ENCODE measurements at regions not wholly inside any gene's neighbourhood (a gene's known extent, or its start where the extent isn't known, plus 50 kb on each side); places are given as distances from the start of the nearest gene placed in this dataset.

DNA sequence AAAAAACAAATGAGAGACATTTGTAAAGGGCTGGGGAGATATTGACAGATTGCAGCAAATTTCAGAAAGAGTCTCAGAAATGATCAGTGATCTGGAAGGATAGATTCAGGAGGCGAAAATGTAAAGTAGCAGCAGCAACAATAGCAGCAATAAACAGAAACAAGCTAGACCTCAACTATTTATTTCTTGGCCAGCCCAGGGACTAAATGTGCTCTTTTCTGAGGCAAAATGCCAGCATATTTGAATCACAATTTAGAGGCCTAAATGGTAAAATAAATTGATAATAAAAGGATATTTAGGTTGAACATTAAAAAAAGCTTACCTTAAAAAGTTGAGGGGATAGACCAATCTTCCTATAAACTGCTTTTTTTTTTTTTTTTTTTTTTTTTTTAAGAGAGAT lies 134.6 kb upstream of the ITGB1 start:
- no peak overlapping the region for H3K4me3 ChIP-seq
- no peaks in the 10 kb centered on the region for H4K20me1 ChIP-seq (ENCODE audit: insufficient read depth)
- DNase-seq: no peak
- TF ChIP-seq, protein P1, sequence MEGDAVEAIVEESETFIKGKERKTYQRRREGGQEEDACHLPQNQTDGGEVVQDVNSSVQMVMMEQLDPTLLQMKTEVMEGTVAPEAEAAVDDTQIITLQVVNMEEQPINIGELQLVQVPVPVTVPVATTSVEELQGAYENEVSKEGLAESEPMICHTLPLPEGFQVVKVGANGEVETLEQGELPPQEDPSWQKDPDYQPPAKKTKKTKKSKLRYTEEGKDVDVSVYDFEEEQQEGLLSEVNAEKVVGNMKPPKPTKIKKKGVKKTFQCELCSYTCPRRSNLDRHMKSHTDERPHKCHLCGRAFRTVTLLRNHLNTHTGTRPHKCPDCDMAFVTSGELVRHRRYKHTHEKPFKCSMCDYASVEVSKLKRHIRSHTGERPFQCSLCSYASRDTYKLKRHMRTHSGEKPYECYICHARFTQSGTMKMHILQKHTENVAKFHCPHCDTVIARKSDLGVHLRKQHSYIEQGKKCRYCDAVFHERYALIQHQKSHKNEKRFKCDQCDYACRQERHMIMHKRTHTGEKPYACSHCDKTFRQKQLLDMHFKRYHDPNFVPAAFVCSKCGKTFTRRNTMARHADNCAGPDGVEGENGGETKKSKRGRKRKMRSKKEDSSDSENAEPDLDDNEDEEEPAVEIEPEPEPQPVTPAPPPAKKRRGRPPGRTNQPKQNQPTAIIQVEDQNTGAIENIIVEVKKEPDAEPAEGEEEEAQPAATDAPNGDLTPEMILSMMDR (conservative IDR thresholded peaks at IDR 0.05): no peak
- TF ChIP-seq EZH2 (IDR thresholded peaks at IDR 0.05; ENCODE audit: low read depth): no peak
- no peaks in the 10 kb centered on the region for H3K9me3 ChIP-seq (ENCODE audit: insufficient read depth, low read depth)
- H3K36me3 ChIP-seq (ENCODE audit: low read depth): no peaks in the 10 kb centered on the region
- ChIA-PET CTCF (no interaction called here), POLR2A (ENCODE audit: unreplicated experiment) (no interaction called here)
- no peak overlapping the region for H2AFZ ChIP-seq
- no peak overlapping the region for H3K4me2 ChIP-seq
- no TSS peak for BruUV-seq (replicated peaks)
- H3F3A ChIP-seq (ENCODE audit: insufficient read depth, low read depth): no peaks in the 10 kb centered on the region
- H3K27ac ChIP-seq: no peak overlapping the region
- no peaks in the 10 kb centered on the region for H3K9me2 ChIP-seq (ENCODE audit: insufficient read depth)
- no peaks in the 10 kb centered on the region for H3K79me2 ChIP-seq (ENCODE audit: low read depth)
- intact Hi-C loops (cut with micrococcal nuclease; ENCODE audit: unreplicated experiment): no loop called here
- H3K4me1 ChIP-seq (replicated peaks; ENCODE audit: insufficient read depth): no peaks in the 10 kb centered on the region
- H3K27me3 ChIP-seq (ENCODE audit: insufficient read depth, low read depth): no peaks in the 10 kb centered on the region

DNA sequence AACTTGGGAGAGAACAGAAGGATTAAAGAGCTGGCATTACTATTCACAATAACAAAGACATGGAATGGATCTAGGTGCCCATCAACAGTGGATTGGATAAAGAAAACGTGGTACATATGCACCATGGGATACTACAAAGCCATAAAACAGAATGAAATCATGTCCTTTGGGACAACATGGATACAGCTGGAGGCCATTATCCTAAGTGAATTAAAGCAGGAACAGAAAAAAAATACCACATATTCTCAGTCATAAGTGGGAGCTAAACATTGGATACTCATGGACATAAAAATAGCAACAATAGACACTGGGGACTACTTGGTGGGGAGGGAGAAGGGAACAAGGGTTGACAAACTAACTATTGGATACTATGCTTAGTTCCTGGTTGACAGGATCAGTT lies 133.2 kb upstream of the ITGB1 start:
- POLR2A ChIA-PET (ENCODE audit: unreplicated experiment): interaction anchor here (0.7 kb wide), 1 partner anchor 12 kb away, joined by 4 read pairs; no protein-coding TSS in a partner anchor
- no peaks in the 10 kb centered on the region for H3K79me2 ChIP-seq (ENCODE audit: low read depth)
- TF ChIP-seq EZH2 (IDR thresholded peaks at IDR 0.05; ENCODE audit: low read depth): no peak
- TF ChIP-seq, protein P1 (conservative IDR thresholded peaks at IDR 0.05): no peak
- no peak overlapping the region for H3K4me2 ChIP-seq
- no peaks in the 10 kb centered on the region for H3K36me3 ChIP-seq (ENCODE audit: low read depth)
- H3K9me2 ChIP-seq (ENCODE audit: insufficient read depth): no peaks in the 10 kb centered on the region
- H3K4me3 ChIP-seq: no peak overlapping the region
- CTCF ChIA-PET: no interaction called here
- no peaks in the 10 kb centered on the region for H3K9me3 ChIP-seq (ENCODE audit: insufficient read depth, low read depth)
- H3K4me1 ChIP-seq (replicated peaks; ENCODE audit: insufficient read depth): no peaks in the 10 kb centered on the region
- no TSS peak for BruUV-seq (replicated peaks)
- H3K27me3 ChIP-seq (ENCODE audit: insufficient read depth, low read depth): no peaks in the 10 kb centered on the region
- intact Hi-C loops (cut with micrococcal nuclease; ENCODE audit: unreplicated experiment): no loop called here
- DNase-seq: no peak
- H4K20me1 ChIP-seq (ENCODE audit: insufficient read depth): no peaks in the 10 kb centered on the region
- no peaks in the 10 kb centered on the region for H3F3A ChIP-seq (ENCODE audit: insufficient read depth, low read depth)
- H3K27ac ChIP-seq: no peak overlapping the region
- no peak overlapping the region for H2AFZ ChIP-seq

DNA sequence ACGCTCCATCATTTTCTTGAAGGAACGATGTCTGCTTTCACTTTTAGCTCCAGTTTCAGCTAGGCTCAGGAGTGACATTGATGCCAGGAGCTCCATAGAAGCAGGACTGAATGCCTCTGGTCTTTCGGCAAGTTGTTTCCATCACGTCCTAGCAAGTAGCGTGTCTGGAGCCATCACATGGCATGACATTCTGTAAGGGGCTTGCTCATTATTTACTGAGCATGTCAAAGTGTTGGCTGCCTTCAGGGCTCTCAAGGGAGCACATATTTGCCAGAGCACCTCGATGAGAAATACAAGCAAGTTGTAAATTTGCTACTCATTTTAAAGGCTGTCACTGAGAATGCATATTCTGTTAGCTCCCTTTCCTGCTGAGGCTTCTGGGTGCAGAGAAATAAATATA lies 131.0 kb upstream of the ITGB1 start:
- H3K4me1 ChIP-seq (replicated peaks; ENCODE audit: insufficient read depth): no peaks in the 10 kb centered on the region
- DNase-seq: no peak
- ChIA-PET POLR2A (ENCODE audit: unreplicated experiment) (no interaction called here), CTCF (no interaction called here)
- no TSS peak for BruUV-seq (replicated peaks)
- H3K27ac ChIP-seq: no peak overlapping the region
- H3K9me3 ChIP-seq (ENCODE audit: insufficient read depth, low read depth): no peaks in the 10 kb centered on the region
- no peak overlapping the region for H3K4me2 ChIP-seq
- no peak overlapping the region for H2AFZ ChIP-seq
- H3K9me2 ChIP-seq (ENCODE audit: insufficient read depth): no peaks in the 10 kb centered on the region
- H3K27me3 ChIP-seq (ENCODE audit: insufficient read depth, low read depth): no peaks in the 10 kb centered on the region
- no peaks in the 10 kb centered on the region for H4K20me1 ChIP-seq (ENCODE audit: insufficient read depth)
- TF ChIP-seq, protein P1 (conservative IDR thresholded peaks at IDR 0.05): no peak
- no peak for TF ChIP-seq EZH2 (IDR thresholded peaks at IDR 0.05; ENCODE audit: low read depth)
- H3K36me3 ChIP-seq (ENCODE audit: low read depth): no peaks in the 10 kb centered on the region
- no peak overlapping the region for H3K4me3 ChIP-seq
- intact Hi-C loops (cut with micrococcal nuclease; ENCODE audit: unreplicated experiment): no loop called here
- no peaks in the 10 kb centered on the region for H3F3A ChIP-seq (ENCODE audit: insufficient read depth, low read depth)
- H3K79me2 ChIP-seq (ENCODE audit: low read depth): no peaks in the 10 kb centered on the region

Data from PC-9 (cell line).